HepG2 (cell line): ENCODE measurements at regions not wholly inside any gene's neighbourhood (a gene's known extent, or its start where the extent isn't known, plus 50 kb on each side); places are given as distances from the start of the nearest gene placed in this dataset.

Experiments
- ATF3 ChIP-seq: sonication (generic); formaldehyde crosslinking; IDR thresholded peaks from 2 replicates; pipeline ENCODE4 v1.4.0; 2020; ENCODE audit warnings: missing genetic modification reagents
- ESRRA ChIP-seq: sonication (generic); formaldehyde crosslinking; IDR thresholded peaks from 2 replicates; pipeline ENCODE4 v1.5.1; 2020; ENCODE audit warnings: mild to moderate bottlenecking, low read depth, missing genetic modification reagents
- EZH2 ChIP-seq: conservative IDR thresholded peaks from 2 replicates; pipeline ENCODE4 v1.6.1; 2012; ENCODE audit warnings: mild to moderate bottlenecking, low read depth, low read length, moderate library complexity
- HDAC6 ChIP-seq: fragments of 200-600 bp; sonication (generic); IDR thresholded peaks from 2 replicates; pipeline ENCODE4 v1.7.0; 2017; ENCODE audit warnings: mild to moderate bottlenecking, antibody characterized with exemption, low read length, low read depth
- MEF2D ChIP-seq: sonication (generic); formaldehyde crosslinking; IDR thresholded peaks from 2 replicates; pipeline ENCODE4 v1.5.1; 2020; ENCODE audit warnings: mild to moderate bottlenecking, missing genetic modification reagents
- NRL ChIP-seq: sonication (generic); formaldehyde crosslinking; IDR thresholded peaks from 2 replicates; pipeline ENCODE4 v1.5.0; 2020; ENCODE audit warnings: missing genetic modification reagents, mild to moderate bottlenecking, moderate library complexity, borderline replicate concordance
- POLR2A ChIP-seq, 2 experiments: IDR thresholded peaks; 2 replicates each; pipeline ENCODE4 v1.6.1; 2011; ENCODE audit warnings: low read depth in 2 of 2, low read length in 2 of 2, mild to moderate bottlenecking in 1 of 2, moderate library complexity in 1 of 2; ENCODE audit not compliant: insufficient read depth in 1 of 2
- RAD21 ChIP-seq: fragments of 450-650 bp; formaldehyde crosslinking; IDR thresholded peaks from 2 replicates; pipeline ENCODE4 v1.5.0; 2020; ENCODE audit warnings: mild to moderate bottlenecking
- SIN3A ChIP-seq: IDR thresholded peaks from 2 replicates; pipeline ENCODE4 v1.6.1; 2011; ENCODE audit warnings: low read depth, mild to moderate bottlenecking, control low read depth, low read length, borderline replicate concordance
- ZBTB7A ChIP-seq: sonication (generic); formaldehyde crosslinking; IDR thresholded peaks from 2 replicates; pipeline ENCODE4 v1.8.0; 2022; ENCODE audit warnings: mild to moderate bottlenecking, missing genetic modification reagents
- ZKSCAN1 ChIP-seq: fragments of 150-350 bp; IDR thresholded peaks from 2 replicates; pipeline ENCODE4 v1.6.1; 2014; ENCODE audit warnings: low read length
- ZSCAN21 ChIP-seq: sonication (generic); formaldehyde crosslinking; IDR thresholded peaks from 2 replicates; pipeline ENCODE4 v1.8.0; 2022; ENCODE audit warnings: mild to moderate bottlenecking, missing genetic modification reagents, moderate library complexity, borderline replicate concordance

- TF ChIP-seq HDAC6 = no peak
- TF ChIP-seq ZBTB7A (CRISPR knock-in tag) = no peak
- no peak for TF ChIP-seq ATF3 (CRISPR knock-in tag)
- TF ChIP-seq ESRRA (CRISPR knock-in tag) = no peak
- TF ChIP-seq POLR2A (IDR thresholded peaks at IDR 0.05; ENCODE audit: insufficient read depth in 1 of 2, low read depth in 2 of 2, low read length in 2 of 2) = no peak
- no peak for TF ChIP-seq EZH2
- no peak for TF ChIP-seq ZSCAN21 (CRISPR knock-in tag)
- no peak for TF ChIP-seq RAD21 (CRISPR knock-in tag)
- TF ChIP-seq MEF2D (CRISPR knock-in tag) = no peak
- no peak for TF ChIP-seq SIN3A
- no peak for TF ChIP-seq ZKSCAN1
- TF ChIP-seq NRL (CRISPR knock-in tag) = no peak
These were observed 262.4 kb downstream of the SS18 start for GRCh38 chr18:25827961-25828561.
